Activated CD4-positive, alpha-beta T cell treated with anti-CD3 and anti-CD28 coated beads, Interleukin-2, amount 50 U/mL, for 4 hours (primary cell): ENCODE measurements at regions not wholly inside any gene's neighbourhood (a gene's known extent, or its start where the extent isn't known, plus 50 kb on each side); places are given as distances from the start of the nearest gene placed in this dataset.

Experiments used
- DNase-seq, 2 experiments: peaks; one replicate each; pipeline ENCODE4 v3.0.0-alpha.2; 2020

DNA sequence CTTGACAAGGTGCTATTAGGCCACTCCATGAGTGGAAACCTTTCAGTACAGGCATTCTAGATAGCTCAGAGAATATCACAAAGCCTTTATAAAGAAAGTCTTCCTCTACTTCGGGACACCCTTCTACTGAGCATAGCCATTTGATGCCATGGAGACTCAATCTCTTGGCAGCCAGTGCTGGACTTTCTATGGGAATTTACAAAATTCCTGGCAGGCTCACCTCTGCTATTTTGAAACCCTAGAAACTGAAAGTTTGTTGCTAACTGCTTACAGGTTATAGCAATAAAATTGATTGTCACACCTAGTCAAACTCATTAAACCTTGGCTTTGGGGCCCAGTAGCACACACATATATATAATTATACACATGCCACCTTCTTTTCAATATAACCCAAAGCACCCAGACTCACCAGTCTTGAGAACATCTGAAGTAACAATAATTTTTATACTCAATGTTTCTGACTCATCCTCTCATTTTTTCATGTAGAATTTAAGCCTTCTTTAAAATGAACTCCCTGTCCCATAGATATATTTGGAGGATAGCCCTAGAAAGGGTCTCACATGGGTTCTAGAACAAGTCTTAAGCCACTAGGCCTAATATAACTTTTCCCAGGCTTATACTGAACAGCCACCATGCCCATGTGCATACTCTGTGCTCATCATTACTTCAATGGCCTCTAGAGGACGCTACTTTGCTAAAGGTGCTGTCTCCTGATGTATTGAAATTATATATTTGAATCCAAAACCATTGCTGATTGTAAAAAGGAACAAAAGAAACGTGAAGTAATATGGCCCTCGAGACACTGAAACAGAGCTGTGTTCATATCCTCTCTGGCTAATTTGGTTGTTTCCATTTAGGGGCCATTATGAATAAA lies 368.1 kb upstream of the MARCKS start:
- DNase-seq = no peak

DNA sequence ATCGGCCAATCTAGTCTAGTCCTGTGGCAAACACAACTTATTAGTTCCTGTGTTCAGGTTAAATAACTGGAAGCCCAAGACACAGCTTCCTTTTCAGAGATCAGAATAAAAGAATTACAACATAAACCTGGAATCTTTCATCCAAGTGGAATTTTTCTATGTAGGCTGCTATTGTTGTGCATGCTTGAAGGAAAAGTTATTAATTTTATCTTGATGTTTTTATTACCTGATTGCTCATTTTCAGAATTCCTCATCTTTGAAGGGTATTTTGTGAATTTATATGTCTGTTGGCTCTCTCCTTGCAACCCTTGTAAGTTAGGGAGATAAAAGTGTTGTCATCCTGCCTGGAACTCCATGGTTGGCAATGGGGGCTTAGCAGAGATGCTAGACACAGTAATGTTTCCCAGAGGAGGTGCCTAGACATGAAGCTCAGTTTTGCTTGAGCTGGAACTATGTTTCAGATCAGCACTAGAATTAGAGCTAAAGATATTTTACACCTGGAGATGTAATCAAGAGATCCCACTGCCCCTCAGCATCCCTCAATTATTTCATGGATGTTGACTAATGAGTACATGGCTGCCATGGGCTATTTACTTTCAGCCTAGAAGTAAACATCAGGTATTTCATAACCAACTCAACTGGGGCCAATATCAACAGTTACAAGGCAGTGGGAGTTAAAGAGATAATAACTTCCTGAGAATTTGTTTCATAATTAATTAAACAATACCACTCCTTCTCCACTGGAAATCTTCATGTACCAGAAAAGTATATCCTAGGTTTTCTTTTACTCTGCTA lies 367.0 kb upstream of the MARCKS start:
- DNase-seq = no peak

DNA sequence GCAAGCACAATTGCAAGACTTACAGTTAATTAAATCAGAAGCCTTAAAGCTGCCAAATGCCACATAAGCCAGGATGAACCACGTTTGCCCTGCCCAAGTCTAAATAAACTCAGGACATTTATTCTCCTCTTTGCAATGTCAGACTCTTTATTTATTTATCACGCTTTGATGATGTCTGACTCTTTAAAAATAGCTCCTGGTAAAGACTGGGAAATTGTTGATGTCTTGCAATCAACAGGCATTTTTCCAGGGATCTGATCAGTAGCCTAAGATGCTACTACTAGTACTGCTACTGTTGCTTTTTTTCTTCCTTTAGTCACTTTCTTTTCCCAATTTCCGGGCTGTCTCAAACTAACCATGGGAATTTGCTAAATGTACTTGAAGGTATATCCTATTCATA lies 365.8 kb upstream of the MARCKS start:
- no peak for DNase-seq

DNA sequence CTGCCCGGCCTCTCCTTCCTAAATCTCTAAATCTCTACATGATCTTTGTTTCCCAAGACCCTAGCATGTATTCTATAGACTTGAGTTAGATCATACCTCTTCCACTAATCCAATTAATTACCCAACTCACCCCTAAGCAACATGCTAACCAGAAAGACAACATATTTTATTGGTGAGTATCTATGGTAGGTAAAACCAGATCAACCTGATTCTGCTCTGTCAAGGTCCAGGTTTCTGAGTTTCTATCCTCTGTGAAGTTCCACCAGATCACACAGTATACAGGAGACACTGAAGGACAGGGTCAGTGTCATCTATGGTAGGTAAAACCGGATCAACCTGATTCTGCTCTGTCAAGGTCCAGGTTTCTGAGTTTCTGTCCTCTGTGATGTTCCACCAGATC lies 363.2 kb upstream of the MARCKS start:
- DNase-seq = no peak

DNA sequence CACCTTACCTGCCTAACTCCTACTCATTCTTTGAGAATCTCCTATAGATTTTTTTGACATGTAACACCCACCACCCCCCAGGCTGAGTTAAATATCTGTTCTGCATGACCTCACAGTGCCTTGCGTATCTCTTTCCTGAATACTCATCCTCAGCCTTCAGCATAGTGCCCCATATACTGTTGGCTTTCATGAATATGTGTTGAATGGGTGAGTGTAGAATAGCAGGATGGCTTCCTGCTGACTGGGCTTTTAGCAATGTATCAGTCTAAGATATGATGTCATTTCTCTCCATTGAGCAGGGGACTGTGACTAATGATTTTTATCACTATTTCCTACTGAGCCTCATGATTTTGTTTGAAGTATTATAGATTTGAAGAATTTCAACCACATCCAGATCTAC lies 361.6 kb upstream of the MARCKS start:
- DNase-seq = no peak

DNA sequence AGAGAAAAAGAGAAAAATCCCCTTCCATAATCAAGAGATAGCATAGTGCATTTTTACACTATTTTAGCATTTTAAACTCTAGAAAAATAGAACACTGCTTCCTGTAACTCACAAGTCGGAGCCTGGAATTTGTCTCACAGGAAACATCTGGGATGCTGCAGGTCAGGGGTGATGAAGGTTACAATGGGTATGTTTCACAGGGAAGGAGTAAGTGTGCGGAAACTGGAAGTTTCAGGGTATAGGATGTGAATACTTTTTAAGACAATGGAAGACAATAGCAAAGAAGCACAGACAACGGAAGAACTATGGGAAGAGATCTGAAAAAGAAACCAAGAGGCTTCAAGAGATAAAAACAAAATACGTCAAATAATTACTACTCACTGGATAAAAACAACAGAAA lies 361.0 kb upstream of the MARCKS start:
- DNase-seq = no peak

DNA sequence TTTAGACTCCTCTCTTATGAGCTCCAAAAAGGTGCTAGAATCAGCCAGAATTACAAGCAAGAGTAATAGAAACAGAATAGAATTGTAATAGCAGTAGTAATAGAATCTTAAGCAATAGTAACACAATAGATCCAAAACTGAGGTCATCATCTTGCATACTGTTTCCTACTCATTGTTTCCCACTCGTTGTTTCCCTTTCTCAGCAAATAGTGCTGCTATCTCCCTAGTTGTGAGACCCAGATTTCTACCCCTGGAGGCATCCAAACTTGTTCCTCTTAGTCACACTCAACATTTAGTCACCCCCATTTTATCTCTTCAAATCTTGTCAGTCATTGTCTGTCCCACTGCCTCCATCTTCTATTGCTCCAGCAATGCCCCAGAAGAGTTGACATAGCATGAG lies 356.9 kb upstream of the MARCKS start:
- no peak for DNase-seq

DNA sequence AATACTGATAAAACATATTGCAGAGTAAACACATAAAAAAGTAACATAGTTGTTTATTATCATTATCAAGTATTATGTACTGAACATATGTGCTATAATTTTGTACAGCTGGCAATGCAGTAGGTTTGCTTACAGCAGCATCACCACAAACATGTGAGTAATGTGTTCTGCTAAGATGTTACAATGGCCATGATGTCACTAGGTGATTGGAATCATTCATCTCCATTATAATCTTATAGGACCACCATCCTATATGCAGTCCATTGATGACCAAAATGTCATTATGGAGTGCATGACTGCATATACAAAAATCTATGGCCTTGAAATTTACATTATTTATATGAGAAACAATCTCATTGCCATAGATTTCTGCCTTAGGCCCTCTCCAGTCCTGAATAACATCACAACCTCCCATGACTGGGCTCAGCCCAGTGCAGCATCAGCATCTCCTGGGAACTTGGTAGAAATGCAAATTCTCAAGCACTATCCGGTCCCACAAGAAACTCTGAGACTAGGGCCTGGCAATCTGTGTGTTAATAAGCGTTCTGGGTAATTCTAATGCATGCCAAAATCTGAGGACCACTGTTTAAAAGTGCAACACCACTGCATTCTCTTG lies 352.0 kb upstream of the MARCKS start:
- DNase-seq = no peak

DNA sequence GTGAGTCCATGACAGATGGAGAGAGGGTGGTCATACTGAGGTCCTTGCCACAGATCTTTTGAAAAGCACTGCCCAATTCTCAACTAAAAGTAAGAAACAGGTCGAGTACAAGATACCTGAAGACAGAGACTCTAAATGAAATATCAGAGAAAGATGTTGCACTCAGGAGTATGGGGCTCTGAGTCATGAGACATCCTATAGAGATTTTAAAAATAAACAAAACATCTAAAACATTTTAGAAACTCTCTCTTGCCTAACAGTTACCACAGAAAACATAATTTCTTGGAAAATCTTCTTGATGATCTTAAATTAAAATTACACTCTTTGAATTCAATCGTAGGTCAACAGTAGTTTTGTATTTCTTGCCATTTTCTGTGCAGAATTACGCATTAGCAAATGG lies 348.9 kb upstream of the MARCKS start:
- DNase-seq = no peak

DNA sequence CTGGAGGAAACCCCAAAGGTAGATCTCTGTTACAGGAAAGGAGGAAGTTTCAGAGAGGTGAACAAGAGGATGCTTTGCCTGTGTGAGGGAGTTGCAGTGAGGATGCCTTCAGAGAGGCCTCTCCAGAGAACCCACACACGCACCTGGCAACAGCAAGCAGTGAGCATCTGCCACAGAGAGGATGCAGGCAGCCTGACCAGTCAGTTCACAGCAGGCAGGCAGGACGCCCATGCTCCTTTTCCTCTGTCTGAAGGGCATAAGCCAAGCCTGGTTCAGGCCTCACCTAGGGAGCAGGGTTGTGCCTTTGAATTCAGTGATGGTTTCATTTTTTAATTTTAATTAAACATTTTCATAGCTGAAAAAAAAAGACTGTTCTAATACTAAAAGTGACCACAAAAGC lies 346.0 kb upstream of the MARCKS start:
- DNase-seq = no peak

DNA sequence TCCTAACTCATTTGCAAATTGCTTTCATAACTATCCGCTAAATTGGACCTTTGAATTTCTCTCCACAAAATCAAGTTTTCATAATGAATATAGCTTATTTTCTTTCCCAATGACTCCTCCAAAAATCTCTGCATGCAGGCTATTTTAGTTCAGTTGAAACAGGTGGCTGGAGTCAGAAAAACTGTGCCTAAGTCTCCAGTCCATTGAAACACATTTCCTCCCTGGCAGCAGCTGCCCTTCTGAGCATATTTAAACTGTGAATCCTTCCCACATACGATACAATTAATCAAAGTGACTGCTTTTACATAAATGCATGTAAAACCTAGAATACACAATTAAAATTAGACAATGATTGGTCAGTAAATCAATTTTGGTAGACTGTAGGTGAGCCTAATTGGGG lies 344.6 kb upstream of the MARCKS start:
- DNase-seq = no peak

DNA sequence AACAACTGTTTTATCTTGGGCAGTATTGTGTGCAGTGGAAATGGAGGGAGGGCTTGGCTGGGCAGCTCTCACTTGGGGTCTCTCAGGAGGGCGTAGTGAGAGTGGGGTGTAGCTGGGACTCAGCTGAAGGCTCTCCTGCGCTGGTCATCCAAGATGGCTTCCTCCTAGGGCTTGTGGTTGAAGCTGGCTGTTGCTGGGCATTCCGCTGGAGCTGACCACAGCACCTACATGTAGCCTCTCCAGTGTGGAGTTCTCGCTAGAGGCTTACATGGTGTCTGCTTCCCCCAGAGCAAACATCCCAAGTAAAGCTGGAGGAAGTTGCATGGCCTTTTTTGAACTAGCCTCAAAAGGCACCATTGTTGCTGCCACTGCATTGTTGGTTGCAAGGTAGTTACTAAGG lies 344.1 kb upstream of the MARCKS start:
- DNase-seq = no peak

DNA sequence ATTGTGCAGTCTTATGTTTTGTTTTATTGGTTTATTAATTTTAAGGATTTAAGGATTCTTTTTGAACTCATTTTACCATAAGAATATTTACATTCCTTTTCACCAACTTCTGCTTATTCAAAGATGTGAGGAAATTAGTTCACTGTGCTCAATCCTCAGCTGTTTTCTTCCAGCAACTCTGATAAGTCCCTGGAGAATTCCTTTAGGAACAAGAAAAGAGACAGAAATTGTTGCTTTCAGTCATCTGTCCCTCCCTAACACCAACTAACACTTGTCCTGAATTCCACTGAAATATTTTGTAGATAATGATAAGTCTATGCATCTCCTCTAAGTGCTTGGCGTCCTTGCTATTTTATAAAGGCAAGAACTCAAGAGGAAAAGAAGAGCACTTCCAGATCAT lies 334.8 kb upstream of the MARCKS start:
- no peak for DNase-seq

DNA sequence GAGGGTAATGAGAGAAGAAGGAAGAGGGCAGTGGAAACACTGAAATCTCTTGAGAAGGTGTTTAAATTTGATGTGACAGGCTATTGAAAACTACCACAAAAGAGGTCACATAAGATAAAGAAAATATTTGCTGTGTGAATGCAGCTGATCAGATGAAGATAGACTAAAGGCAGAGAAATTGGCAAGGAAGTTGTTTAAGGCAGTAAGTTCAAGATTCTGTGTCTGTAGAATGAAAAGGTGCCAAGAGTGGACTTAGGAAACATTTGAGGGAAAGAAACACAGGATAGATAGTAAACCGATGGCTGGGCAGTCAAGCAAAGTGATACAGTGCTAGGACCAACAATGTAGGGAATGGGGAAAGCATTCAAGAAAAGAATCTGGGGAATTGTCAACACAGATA lies 332.3 kb upstream of the MARCKS start:
- DNase-seq = no peak

DNA sequence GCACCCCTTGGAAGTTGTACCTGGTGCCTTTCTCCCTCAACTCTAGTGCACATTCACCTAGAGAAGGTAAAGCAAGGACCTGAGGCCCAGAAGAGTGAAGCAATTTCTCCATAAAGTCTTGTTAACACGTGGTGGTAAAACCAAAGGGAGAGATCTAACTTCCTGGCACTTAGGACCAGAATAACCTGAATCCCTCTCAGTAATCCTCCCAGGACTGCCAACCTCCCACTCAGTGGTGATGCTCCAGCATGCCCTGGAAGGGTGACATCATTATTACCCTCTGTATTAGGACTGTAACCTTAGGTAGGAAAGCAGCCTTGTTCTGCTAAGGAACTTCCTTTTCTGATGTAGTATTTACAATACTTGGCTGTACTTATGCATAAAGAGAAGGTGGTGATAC lies 330.6 kb upstream of the MARCKS start:
- DNase-seq = no peak

DNA sequence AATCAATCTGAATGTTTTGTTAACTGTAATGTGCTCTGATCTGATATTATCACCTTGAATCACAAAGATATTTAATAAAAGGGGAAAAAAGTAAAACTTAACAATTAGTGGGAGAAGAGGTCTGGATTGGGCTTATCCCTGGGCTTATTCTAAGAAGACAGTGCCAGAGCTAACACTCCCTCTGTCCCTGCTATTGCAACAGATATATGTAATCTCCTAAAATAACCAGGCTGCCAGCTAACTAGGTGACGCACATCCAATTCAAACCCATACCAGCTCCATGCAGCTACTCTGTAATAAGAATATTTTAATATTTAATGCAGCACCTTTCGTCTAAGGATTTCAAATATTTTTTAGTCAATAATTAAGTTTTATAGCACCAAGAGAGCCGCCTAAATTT lies 330.1 kb upstream of the MARCKS start:
- DNase-seq = no peak

DNA sequence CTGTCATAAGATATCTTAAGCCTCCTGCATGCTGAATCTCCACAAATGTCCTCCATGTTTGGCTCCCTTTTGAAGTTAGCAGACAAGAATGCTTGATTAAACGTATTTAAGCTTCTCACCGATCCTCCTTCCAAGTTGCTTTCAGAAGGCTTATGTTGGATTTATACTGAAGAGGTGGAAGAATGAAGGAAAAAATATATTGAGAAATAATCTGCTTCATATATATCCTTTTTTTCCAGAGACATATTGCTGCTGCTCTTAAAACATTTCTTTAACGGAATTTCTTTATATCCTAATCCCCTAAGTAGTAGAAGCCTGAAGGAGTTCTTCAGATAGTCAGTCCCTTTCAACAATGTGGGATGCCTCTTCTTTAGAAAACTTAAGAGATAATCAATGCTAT lies 329.0 kb upstream of the MARCKS start:
- no peak for DNase-seq

DNA sequence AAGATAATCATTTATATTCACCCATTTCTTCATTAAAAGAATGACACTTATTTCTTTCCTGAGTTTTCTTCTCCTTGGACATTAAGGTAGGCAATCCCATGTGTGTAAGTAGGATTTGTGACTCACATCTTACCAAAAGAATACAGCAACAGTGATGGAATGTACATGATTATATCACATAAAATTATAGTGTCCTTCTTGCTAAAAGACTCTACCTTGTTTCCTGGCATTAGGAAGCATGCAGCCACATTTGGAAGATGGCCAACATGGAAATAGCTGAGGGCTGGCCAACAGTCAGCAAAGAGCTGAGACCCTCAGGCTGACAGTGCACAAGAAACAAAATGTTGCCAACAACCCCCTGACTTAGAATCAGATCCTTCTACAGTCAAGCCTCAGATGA lies 327.9 kb upstream of the MARCKS start:
- no peak for DNase-seq

DNA sequence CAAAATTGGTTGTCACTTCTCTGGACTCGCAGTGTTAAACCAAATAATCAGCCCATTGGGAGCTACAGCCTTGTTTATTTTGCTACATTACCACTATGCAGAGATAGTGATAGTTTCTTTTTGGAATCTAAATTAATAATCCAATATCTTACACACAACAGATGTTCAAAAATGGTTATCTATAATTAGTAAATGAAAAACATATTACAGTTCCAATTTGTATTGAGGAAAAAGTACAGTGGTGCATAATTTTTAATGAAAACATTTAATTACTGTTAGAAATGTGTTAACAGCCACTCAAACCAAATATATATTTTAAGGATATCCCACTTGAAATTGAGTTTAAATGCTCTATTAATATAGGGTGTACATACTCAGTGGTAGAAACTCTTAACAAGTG lies 327.3 kb upstream of the MARCKS start:
- DNase-seq = no peak

DNA sequence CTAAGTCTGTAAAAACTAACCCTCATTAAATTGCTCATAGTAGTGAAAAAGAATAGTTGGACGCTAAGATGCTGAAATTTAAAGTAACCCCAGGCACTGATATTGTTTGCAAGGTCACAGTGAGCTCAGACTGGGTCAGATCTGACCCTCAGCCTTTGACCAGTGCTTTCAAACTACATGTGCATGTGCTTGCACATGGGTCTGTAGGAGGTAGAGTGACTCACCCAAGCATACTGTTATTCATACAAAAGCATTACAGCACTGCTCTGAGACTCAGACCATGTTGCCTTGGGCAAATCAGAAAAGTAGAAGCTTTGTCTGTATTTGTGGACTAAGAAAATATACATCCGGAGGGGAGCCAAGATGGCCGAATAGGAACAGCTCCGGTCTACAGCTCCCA lies 326.4 kb upstream of the MARCKS start:
- DNase-seq = no peak

DNA sequence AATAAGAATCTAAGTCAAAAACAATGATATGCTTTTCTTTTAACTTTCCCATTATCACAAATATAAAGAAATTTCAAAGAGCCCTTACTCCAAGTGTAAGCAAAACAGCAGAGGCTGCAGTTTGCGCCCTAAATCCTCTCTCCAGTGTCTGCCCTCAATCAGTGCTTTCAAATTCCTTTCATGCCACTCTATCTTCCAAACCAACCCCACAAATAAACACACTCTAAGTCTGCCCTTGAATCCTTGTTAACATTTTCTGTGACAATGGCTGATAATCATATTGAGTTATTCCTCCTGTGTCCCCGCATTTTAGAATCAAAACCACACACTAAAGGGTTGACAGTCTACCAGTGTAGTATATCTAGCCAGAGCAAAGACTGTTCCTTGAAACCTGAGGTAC lies 317.9 kb upstream of the MARCKS start:
- DNase-seq = no peak

DNA sequence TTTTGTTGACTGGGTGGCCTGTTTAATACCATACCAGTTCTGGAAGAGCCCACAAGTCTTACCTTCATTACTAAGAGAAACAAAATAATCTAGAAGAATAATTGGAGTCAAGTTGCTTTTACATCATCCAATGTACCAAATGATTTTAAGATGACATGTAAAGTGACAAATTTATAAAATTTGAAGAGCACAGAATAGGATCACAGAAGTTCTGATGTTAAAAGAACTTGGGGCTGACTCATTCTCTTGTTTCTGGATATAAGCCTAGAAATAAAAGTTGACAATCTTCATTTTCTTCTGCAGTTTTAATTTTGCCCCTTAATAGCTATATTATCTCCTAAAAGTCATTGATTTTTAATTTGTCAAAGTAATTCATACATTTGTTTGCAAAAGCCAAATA lies 317.5 kb upstream of the MARCKS start:
- DNase-seq = no peak

DNA sequence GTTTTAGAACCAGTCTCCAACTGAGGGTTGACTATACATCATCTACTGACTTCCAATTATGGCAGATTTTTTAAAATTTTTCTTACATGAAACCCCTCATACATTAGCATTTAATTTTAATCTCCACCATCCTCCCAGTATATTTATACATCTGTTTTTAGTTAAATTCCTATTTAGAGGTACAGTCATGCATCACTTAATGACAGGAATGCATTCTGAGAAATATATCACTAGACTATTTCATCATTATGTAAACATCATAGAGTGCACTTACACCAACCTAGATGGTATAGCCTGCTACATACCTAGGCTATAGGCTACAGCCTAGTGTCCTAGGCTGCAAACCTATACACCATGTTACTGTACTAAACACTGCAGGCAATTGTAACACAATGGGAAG lies 316.7 kb upstream of the MARCKS start:
- no peak for DNase-seq

DNA sequence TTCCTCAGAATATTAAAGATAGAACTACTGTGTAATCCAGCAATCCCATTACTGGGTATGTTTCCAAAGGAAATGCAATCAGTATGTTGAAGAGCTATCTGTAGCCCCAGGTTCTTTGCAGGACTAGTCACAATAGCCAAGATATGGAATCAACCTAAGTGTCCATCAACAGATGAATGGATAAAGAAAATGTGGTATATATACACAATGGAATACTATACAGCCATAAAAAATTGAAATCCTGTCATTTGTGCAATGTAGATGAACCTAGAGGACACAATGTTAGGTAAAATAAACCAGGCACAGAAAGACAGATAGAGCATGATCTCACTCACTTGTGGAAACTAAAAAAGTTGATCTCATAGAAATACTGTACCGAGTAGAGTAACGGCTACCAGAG lies 306.0 kb upstream of the MARCKS start:
- no peak for DNase-seq
